HG02759 (cell line): ENCODE measurements at regions not wholly inside any gene's neighbourhood (a gene's known extent, or its start where the extent isn't known, plus 50 kb on each side); places are given as distances from the start of the nearest gene placed in this dataset.
"Not testable (repeated sequence)": the region's sequence is repeated elsewhere in the genome, so short reads cannot be mapped to it uniquely, and the experiment has no call there.

ENCODE experiments used
- ATAC-seq: cut with Tn5 transposase; IDR thresholded peaks from one replicate; pipeline ENCODE4 v1.9.1; 2021; ENCODE audit warnings: mild to moderate bottlenecking, moderate library complexity; ENCODE audit not compliant: unreplicated experiment

GRCh38 chr4:72797486-72797885, 228.5 kb upstream of the ADAMTS3 start:
- ATAC-seq: no peak

GRCh38 chr4:72791054-72791453, 222.0 kb upstream of the ADAMTS3 start:
- no peak for ATAC-seq

- no peak for ATAC-seq
Observed at GRCh38 chr4:72786401-72786990, 217.5 kb upstream of the ADAMTS3 start.

- no peak for ATAC-seq
Observed at GRCh38 chr4:72779241-72779640, 210.2 kb upstream of the ADAMTS3 start.

- ATAC-seq: no peak
Observed at GRCh38 chr4:72777436-72777835, 208.4 kb upstream of the ADAMTS3 start.

GRCh38 chr4:72770708-72771107, 201.7 kb upstream of the ADAMTS3 start:
- ATAC-seq: no peak

GRCh38 chr4:72768364-72768763, 199.3 kb upstream of the ADAMTS3 start:
- no peak for ATAC-seq

- ATAC-seq: no peak
Observed at GRCh38 chr4:72767618-72768302, 198.7 kb upstream of the ADAMTS3 start.

- ATAC-seq: not testable (repeated sequence)
Observed at GRCh38 chr4:72765788-72766187, 196.8 kb upstream of the ADAMTS3 start.

- ATAC-seq: no peak
Observed at GRCh38 chr4:72761368-72762038, 192.5 kb upstream of the ADAMTS3 start.

GRCh38 chr4:72753414-72753813, 184.4 kb upstream of the ADAMTS3 start:
- not testable (repeated sequence) for ATAC-seq

- ATAC-seq: no peak
Observed at GRCh38 chr4:72744103-72744725, 175.2 kb upstream of the ADAMTS3 start.

- ATAC-seq: no peak
Observed at GRCh38 chr4:72743078-72743477, 174.1 kb upstream of the ADAMTS3 start.

- ATAC-seq: no peak
Observed at GRCh38 chr4:72715299-72715698, 146.3 kb upstream of the ADAMTS3 start.

- ATAC-seq: no peak
Observed at GRCh38 chr4:72714482-72715279, 145.7 kb upstream of the ADAMTS3 start.

GRCh38 chr4:72712997-72713396, 144.0 kb upstream of the ADAMTS3 start:
- no peak for ATAC-seq

- ATAC-seq: no peak
Observed at GRCh38 chr4:72709475-72709874, 140.5 kb upstream of the ADAMTS3 start.

- no peak for ATAC-seq
Observed at GRCh38 chr4:72706684-72707083, 137.7 kb upstream of the ADAMTS3 start.

GRCh38 chr4:72704925-72705640, 136.1 kb upstream of the ADAMTS3 start:
- ATAC-seq: not testable (repeated sequence)

GRCh38 chr4:72702948-72703347, 133.9 kb upstream of the ADAMTS3 start:
- no peak for ATAC-seq
